ENCODE measurements at regions not wholly inside any gene's neighbourhood (a gene's known extent, or its start where the extent isn't known, plus 50 kb on each side); places are given as distances from the start of the nearest gene placed in this dataset.

GRCh38 chr3:5951026-5951425 lies 763.5 kb downstream of the EDEM1 start:
- DNase-seq: no peak
- Histone ChIP-seq H3K27ac (no peak overlapping the region), H3K4me3 (no peak overlapping the region), H3K36me3 (no peaks in the 10 kb centered on the region), H3K9me3 (peaks cover 0 to 2% of the 10 kb centered on the region in 2 donors), H3K27me3 (no peaks in the 10 kb centered on the region), H3K4me1 (no peaks in the 10 kb centered on the region)
- no peak for TF ChIP-seq CTCF (IDR thresholded peaks at IDR 0.05)
- ATAC-seq: no peak
- intact Hi-C loops (cut with DNase I): no loop called here

- H3K27ac ChIP-seq: no peak overlapping the region
- H3K4me3 ChIP-seq: no peak overlapping the region
- peaks cover 0 to 2% of the 10 kb centered on the region in 2 donors for H3K9me3 ChIP-seq
- DNase-seq (no peak), ATAC-seq (no peak)
- intact Hi-C loops (cut with DNase I): no loop called here
- no peaks in the 10 kb centered on the region for H3K36me3 ChIP-seq
- TF ChIP-seq CTCF (IDR thresholded peaks at IDR 0.05): no peak
- no peaks in the 10 kb centered on the region for H3K4me1 ChIP-seq
- no peaks in the 10 kb centered on the region for H3K27me3 ChIP-seq
Measured at GRCh38 chr3:5972586-5972985, 785.1 kb downstream of the EDEM1 start.

- Histone ChIP-seq H3K27me3 (no peaks in the 10 kb centered on the region), H3K4me3 (no peak overlapping the region), H3K36me3 (no peaks in the 10 kb centered on the region), H3K27ac (no peak overlapping the region), H3K4me1 (no peaks in the 10 kb centered on the region), H3K9me3 (peaks cover 0 to 2% of the 10 kb centered on the region in 2 donors)
- DNase-seq (no peak), ATAC-seq (no peak)
- intact Hi-C loops (cut with DNase I): no loop called here
- TF ChIP-seq CTCF (IDR thresholded peaks at IDR 0.05): no peak
Measured at GRCh38 chr3:5974630-5975322, 787.3 kb downstream of the EDEM1 start.

- intact Hi-C loops (cut with DNase I): no loop called here
- Histone ChIP-seq H3K9me3 (peaks cover 0 to 17% of the 10 kb centered on the region in 2 donors), H3K27me3 (no peaks in the 10 kb centered on the region), H3K36me3 (no peaks in the 10 kb centered on the region), H3K4me1 (no peaks in the 10 kb centered on the region), H3K4me3 (no peak overlapping the region), H3K27ac (no peak overlapping the region)
- no peak for TF ChIP-seq CTCF (IDR thresholded peaks at IDR 0.05)
- DNase-seq (no peak), ATAC-seq (no peak)
Measured at GRCh38 chr3:5977331-5977730, 789.8 kb downstream of the EDEM1 start.

- no peak overlapping the region for H3K4me3 ChIP-seq
- DNase-seq: no peak
- H3K27ac ChIP-seq: no peak overlapping the region
- intact Hi-C loops (cut with DNase I): no loop called here
- no peaks in the 10 kb centered on the region for H3K27me3 ChIP-seq
- no peak for ATAC-seq
- H3K36me3 ChIP-seq: no peaks in the 10 kb centered on the region
- H3K9me3 ChIP-seq: peaks cover 0 to 17% of the 10 kb centered on the region in 2 donors
- no peaks in the 10 kb centered on the region for H3K4me1 ChIP-seq
- TF ChIP-seq CTCF (IDR thresholded peaks at IDR 0.05): no peak
Measured at GRCh38 chr3:5980475-5980874, 793.0 kb downstream of the EDEM1 start.
